ENCODE measurements at regions not wholly inside any gene's neighbourhood (a gene's known extent, or its start where the extent isn't known, plus 50 kb on each side); places are given as distances from the start of the nearest gene placed in this dataset.

DNA sequence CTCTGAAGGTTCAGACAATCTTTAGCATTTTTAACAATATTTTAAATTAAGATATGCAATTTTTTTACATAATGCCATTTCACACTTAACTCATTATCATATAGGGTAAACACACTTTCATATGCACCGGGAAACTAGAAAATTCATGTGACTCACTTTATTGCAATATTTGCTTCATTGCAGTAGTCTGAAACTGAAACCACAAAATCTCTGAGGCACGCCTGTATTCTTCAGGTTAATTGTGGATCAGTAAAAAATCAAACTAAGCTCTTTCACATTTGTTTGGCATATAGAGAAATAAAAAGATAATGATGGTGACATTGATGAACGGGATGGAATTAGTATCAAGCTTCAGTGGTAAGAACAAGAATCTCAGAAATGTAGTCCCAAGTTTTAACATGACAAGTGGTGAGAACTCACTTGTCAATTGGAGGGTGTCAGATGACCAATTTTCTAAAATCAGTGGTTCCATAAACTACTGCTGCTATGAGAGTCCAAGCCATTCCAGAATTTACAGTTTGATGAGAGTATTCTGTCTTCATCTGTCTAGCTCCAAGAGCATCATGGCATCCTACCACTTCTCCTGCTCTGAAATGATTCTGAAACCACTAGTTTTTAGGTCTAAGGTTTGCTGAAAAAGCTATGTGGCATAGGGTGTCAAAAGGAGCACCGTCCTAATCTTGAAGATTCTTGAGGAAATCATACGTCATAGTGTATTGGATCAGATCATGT is 281.0 kb downstream of the PTPRC start:
- no peak overlapping the region for H3K4me3 ChIP-seq (ENCODE audit: low read depth, low read length)

GRCh38 chr1:198922638-198923430 is 284.0 kb downstream of the PTPRC start:
- no peak for TF ChIP-seq CTCF (IDR thresholded peaks at IDR 0.05; ENCODE audit: low read depth, low read length)
- no peak overlapping the region for H3K4me3 ChIP-seq (ENCODE audit: low read depth, low read length)

More for the DNA sequence above, 281.0 kb downstream of the PTPRC start:
- TF ChIP-seq CTCF (IDR thresholded peaks at IDR 0.05; ENCODE audit: low read depth, low read length): no peak

- no peak for TF ChIP-seq CTCF (IDR thresholded peaks at IDR 0.05; ENCODE audit: low read depth, low read length)
- no peak overlapping the region for H3K4me3 ChIP-seq (ENCODE audit: low read depth, low read length)
Measured at GRCh38 chr1:198923993-198924392, 285.2 kb downstream of the PTPRC start.

DNA sequence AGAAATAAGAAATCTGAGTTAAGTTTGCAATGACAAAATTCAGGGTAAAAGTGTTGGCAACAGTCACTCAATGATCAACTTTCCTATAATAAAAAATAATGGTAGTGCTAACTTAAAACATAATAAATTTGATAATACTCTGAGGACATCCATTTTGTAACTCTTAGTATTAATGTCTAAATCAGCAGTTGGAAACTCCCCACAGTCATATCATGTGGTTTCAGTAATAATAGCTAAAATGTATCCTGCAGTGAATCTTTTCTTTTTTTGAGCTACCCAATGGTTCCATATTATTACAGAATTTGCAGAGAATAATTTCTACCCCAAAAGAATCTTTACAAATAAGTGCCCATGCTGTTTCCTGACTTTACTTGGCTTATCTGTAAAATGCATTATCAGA is 286.7 kb downstream of the PTPRC start:
- no peak overlapping the region for H3K4me3 ChIP-seq (ENCODE audit: low read depth, low read length)

DNA sequence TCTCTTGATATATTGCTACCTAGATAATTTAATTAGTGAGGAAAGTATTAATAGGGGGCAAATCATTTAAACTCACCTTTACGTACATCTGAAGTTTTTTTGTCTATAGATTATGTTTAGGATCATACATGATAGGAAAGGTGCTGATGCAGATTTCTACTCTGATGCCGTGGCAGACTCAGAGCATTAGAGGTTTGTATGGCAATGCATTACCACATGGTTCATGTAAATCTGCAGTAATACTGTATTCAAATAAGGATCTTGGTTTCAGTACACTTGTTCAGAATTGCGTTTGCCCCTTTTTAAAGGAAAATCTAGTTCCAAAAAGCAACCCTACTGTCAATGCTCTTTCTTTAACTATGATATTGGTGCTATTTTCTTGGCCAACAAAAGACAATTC is 288.3 kb downstream of the PTPRC start:
- no peak for TF ChIP-seq CTCF (IDR thresholded peaks at IDR 0.05; ENCODE audit: low read depth, low read length)
- no peak overlapping the region for H3K4me3 ChIP-seq (ENCODE audit: low read depth, low read length)

More for the DNA sequence above, 286.7 kb downstream of the PTPRC start:
- TF ChIP-seq CTCF (IDR thresholded peaks at IDR 0.05; ENCODE audit: low read depth, low read length): no peak

DNA sequence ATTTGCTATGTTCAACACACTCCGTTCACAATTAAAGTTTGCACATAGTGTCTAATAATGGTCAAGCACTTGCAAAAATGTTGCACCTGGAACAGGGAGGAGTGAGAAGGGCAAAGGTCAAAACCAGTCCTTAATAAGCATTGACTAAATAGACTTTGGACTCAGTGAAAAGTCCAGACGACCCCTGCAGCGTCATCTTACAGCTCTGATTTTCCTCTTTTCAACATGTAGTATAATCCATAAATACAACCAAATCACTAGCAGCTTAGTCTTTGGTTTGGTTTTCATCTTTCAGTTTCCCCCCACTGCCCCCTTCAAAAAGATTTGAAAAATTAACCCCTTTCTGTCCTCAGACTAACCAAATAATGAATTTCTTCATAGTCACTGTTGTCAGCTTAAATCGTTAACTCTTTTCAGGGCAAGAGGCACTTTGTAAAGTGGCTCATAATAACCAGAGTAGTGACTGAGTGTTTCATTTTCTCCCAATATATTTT is 290.3 kb downstream of the PTPRC start:
- no peak overlapping the region for H3K4me3 ChIP-seq (ENCODE audit: low read depth, low read length)
- TF ChIP-seq CTCF (IDR thresholded peaks at IDR 0.05; ENCODE audit: low read depth, low read length): no peak
